Natural killer cell (primary cell): ENCODE measurements at regions not wholly inside any gene's neighbourhood (a gene's known extent, or its start where the extent isn't known, plus 50 kb on each side); places are given as distances from the start of the nearest gene placed in this dataset.

Source experiments
- ATAC-seq, 3 donors: fragments of 150-1000 bp in 2 of 3; fragments of 200-7000 bp in 1 of 3; cut with Tn5 transposase; 1 replicate in 1 of 3; 2 replicates in 2 of 3; pipeline ENCODE4 v1.10.0; 2021; ENCODE audit warnings: mild to moderate bottlenecking in 2 of 3, moderate library complexity in 2 of 3
- DNase-seq, 2 donors: peaks; one replicate each; pipeline versions ENCODE4 v3.0.0 to v3.0.0-alpha.2; 2013 to 2021; ENCODE audit warnings: mixed read lengths in 1 of 2
- H3K27ac ChIP-seq: one replicate; pipeline ENCODE4 v1.5.1; 2013; ENCODE audit warnings: mild to moderate bottlenecking, low read length
- H3K27me3 ChIP-seq: one replicate; pipeline ENCODE4 v1.6.1; 2013; ENCODE audit warnings: low read length; ENCODE audit not compliant: control insufficient read depth, insufficient read depth
- H3K36me3 ChIP-seq: one replicate; pipeline ENCODE4 v1.6.1; 2013; ENCODE audit warnings: low read length; ENCODE audit not compliant: control insufficient read depth, insufficient read depth
- H3K4me1 ChIP-seq: one replicate; pipeline ENCODE4 v1.6.1; 2013; ENCODE audit warnings: low read length; ENCODE audit not compliant: control insufficient read depth, insufficient read depth
- H3K4me3 ChIP-seq: one replicate; pipeline ENCODE4 v1.5.1; 2013; ENCODE audit warnings: low read length
- H3K9me3 ChIP-seq: one replicate; pipeline ENCODE4 v1.6.1; 2013; ENCODE audit warnings: low read length; ENCODE audit not compliant: control insufficient read depth, insufficient read depth
- H3K27ac Mint-ChIP-seq, 2 donors: one replicate each; pipeline ENCODE4 v1.8.0; 2022; ENCODE audit warnings: mild to moderate bottlenecking in 2 of 2, mixed read lengths in 2 of 2, moderate library complexity in 1 of 2
- H3K27me3 Mint-ChIP-seq, 2 donors: one replicate each; pipeline ENCODE4 v1.8.0; 2022; ENCODE audit warnings: low read depth in 2 of 2, mixed read lengths in 2 of 2
- H3K36me3 Mint-ChIP-seq: one replicate; pipeline ENCODE4 v1.8.0; 2022; ENCODE audit warnings: mixed read lengths
- H3K4me1 Mint-ChIP-seq, 2 donors: one replicate each; pipeline ENCODE4 v1.8.0; 2022; ENCODE audit warnings: mixed read lengths in 2 of 2
- H3K4me3 Mint-ChIP-seq: one replicate; pipeline ENCODE4 v1.8.0; 2022; ENCODE audit warnings: mild to moderate bottlenecking, moderate library complexity, mixed read lengths
- H3K9me3 Mint-ChIP-seq, 2 donors: one replicate each; pipeline ENCODE4 v1.8.0; 2022; ENCODE audit warnings: mixed read lengths in 2 of 2
- whole genome bisulfite sequencing: methylation state at CpG from one replicate; pipeline ENCODE4 v1.1.7; 2013; ENCODE audit warnings: missing lambda C conversion rate; ENCODE audit not compliant: insufficient coverage; 5-methylcytosine and 5-hydroxymethylcytosine counted together
- intact Hi-C: fragments of 100-400 bp; cut with micrococcal nuclease; formaldehyde crosslinking; loops from one replicate; pipeline ENCODE4 v1.14.2; 2022
- TF ChIP-seq, protein P1 (sequence below): fragments of 200-600 bp; IDR thresholded peaks from one replicate; pipeline ENCODE4 v1.8.0; 2022; ENCODE audit warnings: antibody characterized with exemption

DNA sequence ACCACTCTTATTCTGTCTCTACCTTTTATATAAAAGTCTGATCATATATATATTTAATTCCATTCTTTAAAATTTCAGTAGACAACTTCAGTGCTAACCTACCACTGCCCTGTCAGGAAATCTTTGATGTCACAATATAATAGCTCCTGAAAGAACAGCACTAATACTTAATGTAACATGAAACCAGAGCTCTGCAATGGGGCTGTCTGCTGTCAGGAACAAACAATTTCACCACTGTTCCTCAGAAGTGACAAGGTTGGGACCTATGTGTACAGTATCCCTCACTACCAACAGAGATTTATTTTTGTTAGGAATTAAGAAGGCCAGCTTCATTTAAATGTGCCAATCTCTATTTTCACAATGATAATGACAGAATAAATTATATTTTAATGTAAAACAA is 165.5 kb upstream of the C11orf58 start:
- no peaks in the 10 kb centered on the region for H3K4me1 ChIP-seq
- H3K27ac Mint-ChIP-seq, result no peak overlapping the region

DNA sequence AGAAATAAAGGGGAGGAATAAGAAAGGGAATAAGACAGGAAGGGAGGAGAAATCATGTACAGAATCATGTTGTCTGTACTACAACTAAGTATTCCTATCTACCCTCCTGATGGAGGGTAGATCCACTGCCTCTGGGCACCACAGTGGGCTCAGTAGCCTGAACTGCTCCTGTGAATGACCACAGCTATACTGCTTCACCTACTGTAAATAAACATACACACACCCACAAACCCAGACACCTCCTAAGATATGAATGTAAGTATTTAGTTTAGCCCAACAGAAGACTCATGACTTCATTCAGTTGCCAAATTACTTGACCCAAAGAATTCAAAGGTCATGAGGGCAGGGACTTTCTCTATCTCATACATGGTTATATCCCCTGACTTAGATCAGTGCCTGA is 177.3 kb upstream of the C11orf58 start:
- Mint-ChIP-seq H3K27ac (no peak overlapping the region), H3K9me3 (peaks cover 6 to 7% of the 10 kb centered on the region in 2 donors), H3K4me3 (no peak overlapping the region), H3K36me3 (no peaks in the 10 kb centered on the region), H3K27me3 (no peaks in the 10 kb centered on the region), H3K4me1 (no peaks in the 10 kb centered on the region)
- Histone ChIP-seq H3K9me3 (no peaks in the 10 kb centered on the region), H3K27ac (no peak overlapping the region), H3K4me3 (no peak overlapping the region), H3K27me3 (no peaks in the 10 kb centered on the region), H3K4me1 (no peaks in the 10 kb centered on the region), H3K36me3 (no peaks in the 10 kb centered on the region)
- TF ChIP-seq, protein P1, sequence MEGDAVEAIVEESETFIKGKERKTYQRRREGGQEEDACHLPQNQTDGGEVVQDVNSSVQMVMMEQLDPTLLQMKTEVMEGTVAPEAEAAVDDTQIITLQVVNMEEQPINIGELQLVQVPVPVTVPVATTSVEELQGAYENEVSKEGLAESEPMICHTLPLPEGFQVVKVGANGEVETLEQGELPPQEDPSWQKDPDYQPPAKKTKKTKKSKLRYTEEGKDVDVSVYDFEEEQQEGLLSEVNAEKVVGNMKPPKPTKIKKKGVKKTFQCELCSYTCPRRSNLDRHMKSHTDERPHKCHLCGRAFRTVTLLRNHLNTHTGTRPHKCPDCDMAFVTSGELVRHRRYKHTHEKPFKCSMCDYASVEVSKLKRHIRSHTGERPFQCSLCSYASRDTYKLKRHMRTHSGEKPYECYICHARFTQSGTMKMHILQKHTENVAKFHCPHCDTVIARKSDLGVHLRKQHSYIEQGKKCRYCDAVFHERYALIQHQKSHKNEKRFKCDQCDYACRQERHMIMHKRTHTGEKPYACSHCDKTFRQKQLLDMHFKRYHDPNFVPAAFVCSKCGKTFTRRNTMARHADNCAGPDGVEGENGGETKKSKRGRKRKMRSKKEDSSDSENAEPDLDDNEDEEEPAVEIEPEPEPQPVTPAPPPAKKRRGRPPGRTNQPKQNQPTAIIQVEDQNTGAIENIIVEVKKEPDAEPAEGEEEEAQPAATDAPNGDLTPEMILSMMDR, result no peak
- intact Hi-C loops, result no loop called here
- DNase-seq, result no peak
- no peak for ATAC-seq

More for the DNA sequence above, 165.5 kb upstream of the C11orf58 start:
- DNase-seq (no peak), ATAC-seq (no peak)
- H3K36me3 Mint-ChIP-seq, result no peaks in the 10 kb centered on the region
- H3K4me3 ChIP-seq, result no peak overlapping the region
- intact Hi-C loops, result no loop called here
- no peak overlapping the region for H3K4me3 Mint-ChIP-seq
- no peaks in the 10 kb centered on the region for H3K27me3 Mint-ChIP-seq
- H3K36me3 ChIP-seq, result no peaks in the 10 kb centered on the region
- H3K27me3 ChIP-seq, result no peaks in the 10 kb centered on the region
- H3K9me3 ChIP-seq, result no peaks in the 10 kb centered on the region
- H3K9me3 Mint-ChIP-seq, result peaks cover 0 to 4% of the 10 kb centered on the region in 2 donors
- TF ChIP-seq, protein P1, result no peak
- no peaks in the 10 kb centered on the region for H3K4me1 Mint-ChIP-seq
- no peak overlapping the region for H3K27ac ChIP-seq

DNA sequence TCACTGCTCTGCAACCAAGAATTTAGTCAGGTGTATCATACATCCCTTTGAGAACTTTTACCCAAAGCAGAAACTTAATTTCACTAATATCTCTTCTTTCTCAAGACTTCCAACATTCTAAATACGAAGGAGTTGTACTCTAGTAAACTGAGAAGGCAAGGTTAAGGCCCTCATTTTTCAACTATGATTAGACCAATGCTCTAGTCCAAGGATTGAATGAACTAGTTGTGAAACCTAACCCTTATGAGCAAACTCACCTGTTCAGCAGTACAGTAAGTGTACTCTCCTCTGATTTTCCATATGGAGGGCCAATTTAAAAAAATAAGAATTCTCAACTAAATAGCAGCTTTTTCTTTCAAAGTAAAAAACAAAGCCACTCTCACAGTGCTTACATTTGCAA is 180.0 kb upstream of the C11orf58 start:
- ATAC-seq, result no peak
- intact Hi-C loops, result no loop called here
- H3K27ac Mint-ChIP-seq, result no peak overlapping the region
- Histone ChIP-seq H3K4me3 (no peak overlapping the region), H3K36me3 (no peaks in the 10 kb centered on the region), H3K27ac (no peak overlapping the region), H3K27me3 (no peaks in the 10 kb centered on the region), H3K4me1 (no peaks in the 10 kb centered on the region), H3K9me3 (no peaks in the 10 kb centered on the region)
- no peaks in the 10 kb centered on the region for H3K4me1 Mint-ChIP-seq
- H3K9me3 Mint-ChIP-seq, result peaks cover 2 to 5% of the 10 kb centered on the region in 2 donors
- H3K4me3 Mint-ChIP-seq, result no peak overlapping the region
- DNase-seq, result no peak
- no peaks in the 10 kb centered on the region for H3K36me3 Mint-ChIP-seq
- 78% methylated on average over 1 of the region's 1 CpG for WGBS
- H3K27me3 Mint-ChIP-seq, result no peaks in the 10 kb centered on the region
- TF ChIP-seq, protein P1, result no peak

DNA sequence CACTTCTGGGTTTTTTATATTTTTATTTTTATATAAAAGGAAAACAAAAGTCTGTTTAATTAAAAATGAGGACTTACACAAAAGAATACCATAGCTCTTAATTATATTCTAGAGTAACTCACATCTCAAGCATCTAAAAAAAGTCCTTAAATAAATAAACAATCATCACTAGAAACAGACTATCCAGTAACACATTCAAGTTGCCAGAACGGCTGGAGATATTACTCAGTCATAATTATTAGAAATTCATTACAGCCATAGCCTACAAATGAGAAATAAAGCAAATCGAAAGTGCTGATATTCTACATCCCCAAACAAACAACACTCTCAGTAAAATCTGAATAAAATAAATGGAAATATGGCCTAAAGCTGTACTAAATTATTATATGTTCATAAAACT is 182.5 kb upstream of the C11orf58 start:
- no peak overlapping the region for H3K27ac Mint-ChIP-seq
- H3K4me3 ChIP-seq, result no peak overlapping the region
- H3K27me3 ChIP-seq, result no peaks in the 10 kb centered on the region
- TF ChIP-seq, protein P1, result no peak
- no peak for ATAC-seq
- H3K4me3 Mint-ChIP-seq, result no peak overlapping the region
- intact Hi-C loops, result no loop called here
- H3K4me1 Mint-ChIP-seq, result no peaks in the 10 kb centered on the region
- H3K27ac ChIP-seq, result no peak overlapping the region
- peaks cover 2 to 5% of the 10 kb centered on the region in 2 donors for H3K9me3 Mint-ChIP-seq
- no peaks in the 10 kb centered on the region for H3K36me3 Mint-ChIP-seq
- H3K4me1 ChIP-seq, result no peaks in the 10 kb centered on the region
- no peak for DNase-seq
- no peaks in the 10 kb centered on the region for H3K27me3 Mint-ChIP-seq
- H3K9me3 ChIP-seq, result no peaks in the 10 kb centered on the region
- 63% methylated on average over 1 of the region's 2 CpGs for WGBS
- H3K36me3 ChIP-seq, result no peaks in the 10 kb centered on the region
